Testis (tissue), 2 donors: ENCODE measurements at regions not wholly inside any gene's neighbourhood (a gene's known extent, or its start where the extent isn't known, plus 50 kb on each side); places are given as distances from the start of the nearest gene placed in this dataset.
"Not testable (repeated sequence)": the region's sequence is repeated elsewhere in the genome, so short reads cannot be mapped to it uniquely, and the experiment has no call there.

Experiments
- DNase-seq: peaks from one replicate; pipeline ENCODE4 v3.0.0-alpha.2; 2019
- H3K27ac ChIP-seq, 2 donors: fragments of 200-600 bp; sonication (generic); one replicate each; pipeline ENCODE4 v1.5.1; 2019
- H3K27me3 ChIP-seq: fragments of 200-600 bp; sonication (generic); one replicate; pipeline ENCODE4 v1.5.1; 2019
- H3K36me3 ChIP-seq: fragments of 200-600 bp; sonication (generic); one replicate; pipeline ENCODE4 v1.5.1; 2017; ENCODE audit warnings: low read depth; ENCODE audit errors: missing control alignments
- H3K4me1 ChIP-seq: fragments of 200-600 bp; sonication (generic); one replicate; pipeline ENCODE4 v1.5.1; 2019
- H3K4me3 ChIP-seq, 2 donors: fragments of 200-600 bp; sonication (generic); one replicate each; pipeline ENCODE4 v1.5.1; 2017 to 2019
- H3K9me3 ChIP-seq: fragments of 200-600 bp; sonication (generic); one replicate; pipeline ENCODE4 v1.5.1; 2017
- CTCF ChIP-seq, 3 experiments: fragments of 450-650 bp in 2 of 3; fragments of 200-600 bp in 1 of 3; sonication (generic) in 1 of 3; IDR thresholded peaks; one replicate each; pipeline ENCODE4 v1.5.1; 2016 to 2019; ENCODE audit warnings: antibody characterized with exemption in 3 of 3, mild to moderate bottlenecking in 2 of 3, moderate library complexity in 1 of 3
- POLR2A ChIP-seq: fragments of 450-650 bp; IDR thresholded peaks from one replicate; pipeline ENCODE4 v1.6.1; 2017; ENCODE audit warnings: antibody characterized with exemption, mild to moderate bottlenecking, moderate library complexity
- WGBS, 2 donors: methylation state at CpG; one replicate each; pipeline ENCODE4 v1.1.5; 2018; 5-methylcytosine and 5-hydroxymethylcytosine counted together
- intact Hi-C: fragments of 100-400 bp; cut with DNase I; formaldehyde crosslinking; loops from one replicate; pipeline ENCODE4 v1.15.1; 2023; ENCODE audit warnings: low total_unique reads

DNA sequence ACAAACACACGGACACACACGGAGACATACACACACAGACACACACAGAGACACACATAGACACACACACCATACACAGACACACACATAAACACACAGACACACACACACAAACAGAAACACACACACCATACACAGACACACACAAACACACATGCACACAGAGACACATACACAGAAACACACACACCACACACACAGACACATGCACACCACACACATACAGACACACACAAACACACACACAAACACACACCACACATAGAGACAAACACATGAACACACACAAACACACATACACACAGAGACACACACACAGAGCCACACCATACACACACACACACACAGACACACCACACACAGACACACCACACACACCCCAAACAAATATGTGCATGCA, 152.7 kb upstream of the FOXD4L5 start:
- intact Hi-C loops: no loop called here
- H3K4me1 ChIP-seq: no peaks in the 10 kb centered on the region

GRCh38 chr9:65435464-65435863, 150.5 kb upstream of the FOXD4L5 start:
- 80 to 88% methylated on average over 3 to 10 of the region's 10 CpGs for WGBS, 2 donors
- intact Hi-C loops: no loop called here
- DNase-seq: no peak
- Histone ChIP-seq H3K9me3 (no peaks in the 10 kb centered on the region), H3K4me1 (no peaks in the 10 kb centered on the region), H3K27ac (no peak overlapping the region), H3K27me3 (no peaks in the 10 kb centered on the region), H3K36me3 (no peaks in the 10 kb centered on the region), H3K4me3 (no peak overlapping the region)
- no peak for TF ChIP-seq CTCF (IDR thresholded peaks at IDR 0.05)
- TF ChIP-seq POLR2A: no peak

More for the DNA sequence above, 152.7 kb upstream of the FOXD4L5 start:
- Histone ChIP-seq H3K9me3 (no peaks in the 10 kb centered on the region), H3K4me3 (no peak overlapping the region), H3K27me3 (no peaks in the 10 kb centered on the region), H3K27ac (no peak overlapping the region), H3K36me3 (no peaks in the 10 kb centered on the region)
- TF ChIP-seq POLR2A (no peak), CTCF (IDR thresholded peaks at IDR 0.05) (no peak)
- no peak for DNase-seq
- WGBS, 2 donors: 63 to 73% methylated on average over 2 of the region's 2 CpGs

- H3K27me3 ChIP-seq: no peaks in the 10 kb centered on the region
- H3K4me3 ChIP-seq: no peak overlapping the region
- H3K4me1 ChIP-seq: no peaks in the 10 kb centered on the region
- no peak overlapping the region for H3K27ac ChIP-seq
- intact Hi-C loops: no loop called here
- H3K36me3 ChIP-seq: no peaks in the 10 kb centered on the region
- TF ChIP-seq CTCF (IDR thresholded peaks at IDR 0.05) (no peak), POLR2A (no peak)
- no peaks in the 10 kb centered on the region for H3K9me3 ChIP-seq
- WGBS, 2 donors: 75 to 82% methylated on average over 6 of the region's 6 CpGs
- no peak for DNase-seq
Observed at GRCh38 chr9:65432722-65433323, 147.8 kb upstream of the FOXD4L5 start.

DNA sequence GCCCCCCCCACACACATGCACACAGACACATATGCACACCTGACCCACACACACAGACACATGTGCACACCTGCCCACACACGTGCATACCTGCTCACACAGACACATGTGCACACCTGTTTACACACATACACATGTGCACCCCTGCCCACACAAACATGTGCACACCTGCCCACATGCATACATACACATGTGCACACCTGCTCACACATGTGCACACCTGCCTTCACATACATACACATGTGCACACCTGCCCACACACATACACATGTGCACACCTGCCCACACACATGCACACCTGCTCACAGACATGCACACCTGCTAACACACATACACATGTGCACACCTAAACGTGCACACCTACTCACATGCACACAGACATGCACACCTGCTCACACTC, 147.0 kb upstream of the FOXD4L5 start:
- H3K9me3 ChIP-seq: no peaks in the 10 kb centered on the region
- no peaks in the 10 kb centered on the region for H3K36me3 ChIP-seq
- TF ChIP-seq CTCF (IDR thresholded peaks at IDR 0.05): no peak
- no peak for TF ChIP-seq POLR2A
- H3K27ac ChIP-seq: no peak overlapping the region
- no peak overlapping the region for H3K4me3 ChIP-seq
- no peaks in the 10 kb centered on the region for H3K4me1 ChIP-seq
- WGBS, 2 donors: 33 to 67% methylated on average over 1 to 2 of the region's 2 CpGs
- H3K27me3 ChIP-seq: no peaks in the 10 kb centered on the region
- intact Hi-C loops: no loop called here
- DNase-seq: no peak

- no peak for DNase-seq
- 66 to 78% methylated on average over 3 to 7 of the region's 7 CpGs for WGBS, 2 donors
- no peaks in the 10 kb centered on the region for H3K27me3 ChIP-seq
- TF ChIP-seq POLR2A (no peak), CTCF (IDR thresholded peaks at IDR 0.05) (no peak)
- intact Hi-C loops: no loop called here
- H3K4me3 ChIP-seq: no peak overlapping the region
- no peaks in the 10 kb centered on the region for H3K4me1 ChIP-seq
- H3K36me3 ChIP-seq: no peaks in the 10 kb centered on the region
- no peak overlapping the region for H3K27ac ChIP-seq
- no peaks in the 10 kb centered on the region for H3K9me3 ChIP-seq
Observed at GRCh38 chr9:65430221-65430620, 145.2 kb upstream of the FOXD4L5 start.

GRCh38 chr9:65427361-65427760, 142.4 kb upstream of the FOXD4L5 start:
- WGBS, 2 donors: 85 to 100% methylated on average over 1 to 4 of the region's 4 CpGs
- H3K27ac ChIP-seq, H3K4me3 ChIP-seq, H3K9me3 ChIP-seq, H3K36me3 ChIP-seq, DNase-seq, intact Hi-C loops, H3K27me3 ChIP-seq, H3K4me1 ChIP-seq: not testable (repeated sequence)

DNA sequence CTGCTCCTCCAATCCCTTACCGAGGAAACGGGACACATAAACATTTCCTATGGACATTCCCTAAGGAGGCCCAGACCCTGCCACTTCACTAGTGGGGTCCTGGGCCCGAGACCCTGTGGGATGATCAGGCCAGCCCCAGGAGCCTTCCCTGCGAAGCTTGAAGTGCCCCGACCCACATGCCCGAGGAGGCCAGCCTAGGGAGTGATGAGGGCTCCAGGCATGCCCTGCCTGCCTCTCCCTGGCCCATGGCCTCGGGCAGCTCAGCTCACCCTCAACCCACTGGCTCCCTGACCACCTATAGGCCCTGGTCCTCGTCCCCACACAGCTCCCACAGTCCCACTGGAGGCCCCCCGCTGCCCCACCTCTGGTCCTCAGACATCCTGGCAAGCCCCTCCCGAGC, 141.8 kb upstream of the FOXD4L5 start:
- H3K4me1 ChIP-seq, H3K4me3 ChIP-seq, H3K9me3 ChIP-seq, H3K27me3 ChIP-seq, DNase-seq, intact Hi-C loops, H3K36me3 ChIP-seq, H3K27ac ChIP-seq: not testable (repeated sequence)
- WGBS, 2 donors: 55 to 75% methylated on average over 4 to 10 of the region's 10 CpGs
